ENCODE measurements at regions not wholly inside any gene's neighbourhood (a gene's known extent, or its start where the extent isn't known, plus 50 kb on each side); places are given as distances from the start of the nearest gene placed in this dataset.

DNA sequence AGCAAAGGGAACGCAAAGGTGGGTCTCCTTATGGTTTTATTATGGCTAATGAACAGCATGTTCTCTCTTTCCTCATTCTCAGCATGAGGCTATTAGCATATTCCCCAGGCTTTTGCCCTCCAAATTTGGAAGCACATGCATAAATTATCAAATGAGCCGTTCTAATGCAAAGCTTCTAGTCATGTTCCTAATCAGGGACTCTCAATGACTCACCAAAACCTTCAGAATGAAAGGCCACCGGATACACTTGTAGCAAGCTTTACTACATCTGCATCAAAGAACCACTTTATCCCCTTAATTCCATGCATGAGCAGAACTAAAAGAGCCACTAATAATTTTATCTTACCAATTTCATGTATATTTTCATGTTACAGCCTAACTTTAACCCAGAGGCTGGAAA lies 310.5 kb downstream of the LRATD1 start:
- TF ChIP-seq FOXP2 (optimal IDR thresholded peaks at IDR 0.05; ENCODE audit: borderline replicate concordance, extremely low read depth, extremely low read length, insufficient read depth) (no peak), TAF1 (IDR thresholded peaks at IDR 0.05; ENCODE audit: borderline replicate concordance, insufficient read depth, low read length) (no peak), POLR2AphosphoS5 (IDR thresholded peaks at IDR 0.05; ENCODE audit: low read depth, low read length) (no peak)
- TF ChIP-seq, protein P1, sequence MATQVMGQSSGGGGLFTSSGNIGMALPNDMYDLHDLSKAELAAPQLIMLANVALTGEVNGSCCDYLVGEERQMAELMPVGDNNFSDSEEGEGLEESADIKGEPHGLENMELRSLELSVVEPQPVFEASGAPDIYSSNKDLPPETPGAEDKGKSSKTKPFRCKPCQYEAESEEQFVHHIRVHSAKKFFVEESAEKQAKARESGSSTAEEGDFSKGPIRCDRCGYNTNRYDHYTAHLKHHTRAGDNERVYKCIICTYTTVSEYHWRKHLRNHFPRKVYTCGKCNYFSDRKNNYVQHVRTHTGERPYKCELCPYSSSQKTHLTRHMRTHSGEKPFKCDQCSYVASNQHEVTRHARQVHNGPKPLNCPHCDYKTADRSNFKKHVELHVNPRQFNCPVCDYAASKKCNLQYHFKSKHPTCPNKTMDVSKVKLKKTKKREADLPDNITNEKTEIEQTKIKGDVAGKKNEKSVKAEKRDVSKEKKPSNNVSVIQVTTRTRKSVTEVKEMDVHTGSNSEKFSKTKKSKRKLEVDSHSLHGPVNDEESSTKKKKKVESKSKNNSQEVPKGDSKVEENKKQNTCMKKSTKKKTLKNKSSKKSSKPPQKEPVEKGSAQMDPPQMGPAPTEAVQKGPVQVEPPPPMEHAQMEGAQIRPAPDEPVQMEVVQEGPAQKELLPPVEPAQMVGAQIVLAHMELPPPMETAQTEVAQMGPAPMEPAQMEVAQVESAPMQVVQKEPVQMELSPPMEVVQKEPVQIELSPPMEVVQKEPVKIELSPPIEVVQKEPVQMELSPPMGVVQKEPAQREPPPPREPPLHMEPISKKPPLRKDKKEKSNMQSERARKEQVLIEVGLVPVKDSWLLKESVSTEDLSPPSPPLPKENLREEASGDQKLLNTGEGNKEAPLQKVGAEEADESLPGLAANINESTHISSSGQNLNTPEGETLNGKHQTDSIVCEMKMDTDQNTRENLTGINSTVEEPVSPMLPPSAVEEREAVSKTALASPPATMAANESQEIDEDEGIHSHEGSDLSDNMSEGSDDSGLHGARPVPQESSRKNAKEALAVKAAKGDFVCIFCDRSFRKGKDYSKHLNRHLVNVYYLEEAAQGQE (IDR thresholded peaks at IDR 0.05; ENCODE audit: insufficient read depth in 1 of 2, low read depth in 2 of 2, low read length in 2 of 2) = no peak

Data from PFSK-1 (cell line).